K562 (cell line): ENCODE measurements at regions not wholly inside any gene's neighbourhood (a gene's known extent, or its start where the extent isn't known, plus 50 kb on each side); places are given as distances from the start of the nearest gene placed in this dataset.

Experiments
- AFF1 ChIP-seq, 2 experiments: fragments of 450-650 bp; IDR thresholded peaks; 2 replicates each; pipeline ENCODE4 v1.6.1; 2018; ENCODE audit warnings: mild to moderate bottlenecking in 2 of 2, low read depth in 1 of 2; ENCODE audit not compliant: partially characterized antibody in 2 of 2
- BCLAF1 ChIP-seq, 2 experiments: fragments of 450-650 bp in 1 of 2; IDR thresholded peaks; 2 replicates each; pipeline ENCODE4 v1.6.1; 2011 to 2017; ENCODE audit warnings: low read depth in 2 of 2, antibody characterized with exemption in 1 of 2, borderline replicate concordance in 1 of 2, low read length in 1 of 2, mild to moderate bottlenecking in 1 of 2, mixed read lengths in 1 of 2; ENCODE audit not compliant: control insufficient read depth in 1 of 2
- CHD2 ChIP-seq: IDR thresholded peaks from 2 replicates; pipeline ENCODE4 v1.6.1; 2011; ENCODE audit warnings: low read depth, low read length
- DDX20 ChIP-seq: fragments of 450-650 bp; IDR thresholded peaks from 2 replicates; pipeline ENCODE4 v1.6.1; 2016; ENCODE audit warnings: missing genetic modification characterization, low read depth, mild to moderate bottlenecking, missing compliant biosample characterization, moderate library complexity
- DNMT1 ChIP-seq: fragments of 450-650 bp; IDR thresholded peaks from 2 replicates; pipeline ENCODE4 v1.6.1; 2016; ENCODE audit warnings: antibody characterized with exemption, mild to moderate bottlenecking
- ELF4 ChIP-seq: fragments of 450-650 bp; formaldehyde crosslinking; IDR thresholded peaks from 2 replicates; pipeline ENCODE4 v1.4.0; 2022; ENCODE audit warnings: missing genetic modification characterization
- GMEB1 ChIP-seq: fragments of 250-450 bp; sonication (Bioruptor Pico); IDR thresholded peaks from 2 replicates; pipeline ENCODE4 v1.4.0; 2020; ENCODE audit warnings: mild to moderate bottlenecking
- HCFC1 ChIP-seq: IDR thresholded peaks from 2 replicates; pipeline ENCODE4 v1.6.1; 2012; ENCODE audit warnings: low read depth, low read length, improper control_type of control experiment
- MEF2A ChIP-seq: IDR thresholded peaks from 2 replicates; pipeline ENCODE4 v1.6.1; 2011; ENCODE audit warnings: low read depth, mild to moderate bottlenecking, low read length, moderate library complexity; ENCODE audit not compliant: control insufficient read depth
- PYGO2 ChIP-seq: fragments of 450-650 bp; IDR thresholded peaks from 2 replicates; pipeline ENCODE4 v1.6.1; 2016; ENCODE audit warnings: mild to moderate bottlenecking, missing genetic modification characterization, moderate library complexity, missing compliant biosample characterization
- SREBF1 ChIP-seq: fragments of 150-350 bp; IDR thresholded peaks from 2 replicates; pipeline ENCODE4 v1.6.1; 2014; ENCODE audit warnings: antibody characterized with exemption, low read depth, low read length, borderline replicate concordance
- THAP12 ChIP-seq: fragments of 250-450 bp; sonication (Bioruptor Pico); IDR thresholded peaks from 2 replicates; pipeline ENCODE4 v1.9.0; 2021; ENCODE audit warnings: mild to moderate bottlenecking, inconsistent platforms
- ZNF41 ChIP-seq: fragments of 250-450 bp; sonication (Bioruptor Pico); conservative IDR thresholded peaks from 2 replicates; pipeline ENCODE4 v1.4.0; 2020; ENCODE audit warnings: mild to moderate bottlenecking
- ZNF589 ChIP-seq: fragments of 200-800 bp; sonication (Bioruptor generic); IDR thresholded peaks from 2 replicates; pipeline ENCODE4 v1.6.1; 2016; ENCODE audit warnings: low read depth, missing genetic modification characterization, missing compliant biosample characterization

DNA sequence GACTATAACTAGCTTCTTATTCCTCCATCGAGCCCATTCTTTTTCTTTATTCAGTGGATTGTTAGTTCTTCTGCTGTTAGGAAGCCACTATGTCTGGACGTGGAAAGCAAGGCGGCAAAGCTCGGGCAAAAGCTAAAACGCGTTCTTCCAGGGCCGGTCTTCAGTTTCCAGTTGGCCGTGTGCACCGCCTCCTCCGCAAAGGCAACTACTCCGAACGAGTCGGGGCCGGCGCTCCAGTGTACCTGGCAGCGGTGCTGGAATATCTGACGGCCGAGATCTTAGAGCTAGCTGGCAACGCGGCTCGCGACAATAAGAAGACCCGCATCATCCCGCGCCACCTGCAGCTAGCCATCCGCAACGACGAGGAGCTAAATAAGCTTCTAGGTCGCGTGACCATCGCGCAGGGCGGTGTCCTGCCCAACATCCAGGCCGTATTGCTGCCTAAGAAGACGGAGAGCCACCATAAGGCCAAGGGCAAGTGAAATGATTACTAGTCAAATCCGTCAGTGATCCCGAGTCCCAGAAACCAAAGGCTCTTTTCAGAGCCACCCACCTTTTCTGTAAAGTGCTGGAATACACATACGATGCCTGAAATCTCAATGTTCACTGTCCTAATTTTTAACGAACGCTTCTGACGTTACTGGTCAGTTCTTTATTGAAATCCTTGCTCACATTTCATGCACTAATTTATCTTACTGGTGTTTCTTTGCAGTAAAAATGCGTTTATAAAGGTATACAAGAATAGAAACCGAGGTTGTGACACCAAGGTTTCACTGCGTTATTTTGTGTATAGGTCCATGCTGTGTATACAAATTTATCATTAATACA lies 129.9 kb downstream of the HFE start (continued):
- TF ChIP-seq GMEB1 (no peak), MEF2A (peak; percentile 21; the same call in 1 of the 2 replicates), BCLAF1 (IDR thresholded peaks at IDR 0.05; ENCODE audit: borderline replicate concordance in 1 of 2, control insufficient read depth in 1 of 2, low read depth in 2 of 2, low read length in 1 of 2) (peak in 1 of 2 experiments; percentile 95; a peak in 3 of 4 replicates), HCFC1 (no peak), DNMT1 (peak; percentile 77; the same call in 1 of the 2 replicates), ZNF589 (peak; percentile 86), AFF1 (IDR thresholded peaks at IDR 0.05; ENCODE audit: low read depth in 1 of 2, partially characterized antibody in 2 of 2) (peak; percentile 46 to 83), CHD2 (peak; percentile 84), PYGO2 (tag) (no peak), SREBF1 (0 out of 2 replicates have a peak, but pooled peaks have one; percentile 32), ELF4 (CRISPR knock-in tag) (no peak), THAP12 (CRISPR knock-in tag) (peak; percentile 97), ZNF41 (CRISPR knock-in tag) (no peak), DDX20 (tag) (no peak)
